DND-41 (cell line): ENCODE measurements at regions not wholly inside any gene's neighbourhood (a gene's known extent, or its start where the extent isn't known, plus 50 kb on each side); places are given as distances from the start of the nearest gene placed in this dataset.

Experiments
- ATAC-seq: fragments of 200-7000 bp; cut with Tn5 transposase; 3 replicates; pipeline ENCODE4 v1.9.1; 2021; ENCODE audit warnings: low read depth; ENCODE audit not compliant: insufficient read depth
- DNase-seq: peaks from one replicate; pipeline ENCODE4 v3.0.0-alpha.2; 2020
- H2AFZ ChIP-seq: 2 replicates; pipeline ENCODE4 v1.6.0; 2012; ENCODE audit warnings: low read depth, low read length
- H3K27ac ChIP-seq: 2 replicates; pipeline ENCODE4 v1.5.1; 2012; ENCODE audit warnings: low read length, inconsistent platforms
- H3K27me3 ChIP-seq: fragments of 200-600 bp; sonication (generic); 2 replicates; pipeline ENCODE4 v1.6.0; 2012; ENCODE audit warnings: low read length, mild to moderate bottlenecking, inconsistent platforms; ENCODE audit not compliant: insufficient read depth, poor library complexity
- H3K36me3 ChIP-seq: 2 replicates; pipeline ENCODE4 v1.5.1; 2012; ENCODE audit warnings: low read length, inconsistent platforms; ENCODE audit not compliant: insufficient read depth
- H3K4me1 ChIP-seq: 2 replicates; pipeline ENCODE4 v1.5.1; 2012; ENCODE audit warnings: mild to moderate bottlenecking, low read length; ENCODE audit not compliant: insufficient read depth
- H3K4me2 ChIP-seq: 2 replicates; pipeline ENCODE4 v1.6.0; 2012; ENCODE audit warnings: mild to moderate bottlenecking, moderate library complexity, low read length, inconsistent platforms; ENCODE audit not compliant: insufficient read depth
- H3K4me3 ChIP-seq, 2 experiments: fragments of 200-600 bp in 1 of 2; shearing (Covaris generic) in 1 of 2; 2 replicates each; pipeline ENCODE4 v1.5.1; 2012 to 2016; ENCODE audit warnings: inconsistent platforms in 2 of 2, low read length in 2 of 2, mild to moderate bottlenecking in 2 of 2, low read depth in 1 of 2, moderate library complexity in 1 of 2
- H3K79me2 ChIP-seq: 2 replicates; pipeline ENCODE4 v1.6.0; 2012; ENCODE audit warnings: low read length, inconsistent platforms; ENCODE audit not compliant: insufficient read depth
- H3K9ac ChIP-seq: 2 replicates; pipeline ENCODE4 v1.6.0; 2012; ENCODE audit warnings: low read depth, mild to moderate bottlenecking, inconsistent platforms, low read length, moderate library complexity
- H3K9me3 ChIP-seq: 2 replicates; pipeline ENCODE4 v1.5.1; 2012; ENCODE audit warnings: low read length, moderate library complexity, mild to moderate bottlenecking, inconsistent platforms; ENCODE audit not compliant: insufficient read depth, severe bottlenecking
- H4K20me1 ChIP-seq: 2 replicates; pipeline ENCODE4 v1.6.0; 2012; ENCODE audit warnings: low read length; ENCODE audit not compliant: insufficient read depth
- CTCF ChIP-seq: IDR thresholded peaks from 2 replicates; pipeline ENCODE4 v1.5.1; 2012; ENCODE audit warnings: borderline replicate concordance, low read length, moderate library complexity, mild to moderate bottlenecking; ENCODE audit not compliant: poor library complexity, severe bottlenecking; ENCODE audit errors: extremely low read depth
- EZH2 ChIP-seq: IDR thresholded peaks from 3 replicates; pipeline ENCODE4 v1.6.1; 2012; ENCODE audit warnings: borderline replicate concordance, low read depth, mild to moderate bottlenecking, moderate library complexity, low read length, inconsistent platforms; ENCODE audit not compliant: severe bottlenecking

GRCh38 chr6:81612136-81612535, 140.3 kb downstream of the TENT5A start:
- ATAC-seq (no peak), DNase-seq (no peak)
- no peaks in the 10 kb centered on the region for H3K9me3 ChIP-seq
- H3K27ac ChIP-seq, result no peak overlapping the region
- H3K79me2 ChIP-seq, result no peaks in the 10 kb centered on the region
- TF ChIP-seq EZH2 (no peak), CTCF (no peak)
- no peak overlapping the region for H3K4me3 ChIP-seq
- no peaks in the 10 kb centered on the region for H4K20me1 ChIP-seq
- H3K27me3 ChIP-seq, result no peaks in the 10 kb centered on the region
- no peak overlapping the region for H3K4me2 ChIP-seq
- H3K9ac ChIP-seq, result no peak overlapping the region
- no peak overlapping the region for H2AFZ ChIP-seq
- H3K36me3 ChIP-seq, result no peaks in the 10 kb centered on the region
- H3K4me1 ChIP-seq, result peaks cover 26% of the 10 kb centered on the region

GRCh38 chr6:81609736-81610135, 142.7 kb downstream of the TENT5A start:
- ATAC-seq, result no peak
- no peak for DNase-seq
- Histone ChIP-seq H3K4me2 (no peak overlapping the region), H3K79me2 (no peaks in the 10 kb centered on the region), H3K27me3 (no peaks in the 10 kb centered on the region), H3K27ac (no peak overlapping the region), H3K4me3 (no peak overlapping the region), H3K9ac (no peak overlapping the region), H4K20me1 (no peaks in the 10 kb centered on the region), H3K4me1 (peaks cover 20% of the 10 kb centered on the region), H3K36me3 (no peaks in the 10 kb centered on the region), H2AFZ (no peak overlapping the region), H3K9me3 (no peaks in the 10 kb centered on the region)
- TF ChIP-seq CTCF (no peak), EZH2 (no peak)

- no peaks in the 10 kb centered on the region for H3K9me3 ChIP-seq
- H2AFZ ChIP-seq, result no peak overlapping the region
- no peak overlapping the region for H3K4me2 ChIP-seq
- H3K36me3 ChIP-seq, result no peaks in the 10 kb centered on the region
- H3K9ac ChIP-seq, result no peak overlapping the region
- no peak for DNase-seq
- H3K27me3 ChIP-seq, result no peaks in the 10 kb centered on the region
- H4K20me1 ChIP-seq, result no peaks in the 10 kb centered on the region
- no peak for ATAC-seq
- no peaks in the 10 kb centered on the region for H3K79me2 ChIP-seq
- TF ChIP-seq EZH2 (no peak), CTCF (no peak)
- no peak overlapping the region for H3K27ac ChIP-seq
- peaks cover 10% of the 10 kb centered on the region for H3K4me1 ChIP-seq
- no peak overlapping the region for H3K4me3 ChIP-seq
Observed at GRCh38 chr6:81608776-81609175, 143.7 kb downstream of the TENT5A start.

- no peak overlapping the region for H3K9ac ChIP-seq
- ATAC-seq, result no peak
Observed at GRCh38 chr6:81606965-81607381, 145.5 kb downstream of the TENT5A start.

More at GRCh38 chr6:81606965-81607381, 145.5 kb downstream of the TENT5A start:
- TF ChIP-seq EZH2 (no peak), CTCF (no peak)
- no peaks in the 10 kb centered on the region for H3K9me3 ChIP-seq
- H3K27ac ChIP-seq, result no peak overlapping the region
- no peak for DNase-seq
- no peaks in the 10 kb centered on the region for H3K27me3 ChIP-seq
- no peaks in the 10 kb centered on the region for H3K36me3 ChIP-seq
- no peak overlapping the region for H3K4me3 ChIP-seq
- no peak overlapping the region for H3K4me2 ChIP-seq
- no peaks in the 10 kb centered on the region for H3K4me1 ChIP-seq
- no peaks in the 10 kb centered on the region for H3K79me2 ChIP-seq
- no peak overlapping the region for H2AFZ ChIP-seq
- no peaks in the 10 kb centered on the region for H4K20me1 ChIP-seq
